ENCODE measurements at regions not wholly inside any gene's neighbourhood (a gene's known extent, or its start where the extent isn't known, plus 50 kb on each side); places are given as distances from the start of the nearest gene placed in this dataset.

- no peak for DNase-seq (ENCODE audit: low read depth in 3 of 3, low spot score in 2 of 3)
Measured at GRCh38 chr10:125226005-125226404, 65.6 kb upstream of the CTBP2 start.

GRCh38 chr10:125225051-125225450 lies 64.7 kb upstream of the CTBP2 start:
- DNase-seq (ENCODE audit: low read depth in 3 of 3, low spot score in 2 of 3), result no peak

- DNase-seq (ENCODE audit: low read depth in 3 of 3, low spot score in 2 of 3), result no peak
Measured at GRCh38 chr10:125222515-125223308, 62.3 kb upstream of the CTBP2 start.

GRCh38 chr10:125221716-125222115 lies 61.4 kb upstream of the CTBP2 start:
- DNase-seq (ENCODE audit: low read depth in 3 of 3, low spot score in 2 of 3), result no peak

- no peak for DNase-seq (ENCODE audit: low read depth in 3 of 3, low spot score in 2 of 3)
Measured at GRCh38 chr10:125219776-125220175, 59.4 kb upstream of the CTBP2 start.

GRCh38 chr10:125218967-125219366 lies 58.6 kb upstream of the CTBP2 start:
- DNase-seq (ENCODE audit: low read depth in 3 of 3, low spot score in 2 of 3), result no peak

GRCh38 chr10:125217990-125218675 lies 57.8 kb upstream of the CTBP2 start:
- no peak for DNase-seq (ENCODE audit: low read depth in 3 of 3, low spot score in 2 of 3)

- no peak for DNase-seq (ENCODE audit: low read depth in 3 of 3, low spot score in 2 of 3)
Measured at GRCh38 chr10:125216861-125217260, 56.5 kb upstream of the CTBP2 start.

GRCh38 chr10:125216309-125216708 lies 55.9 kb upstream of the CTBP2 start:
- DNase-seq (ENCODE audit: low read depth in 3 of 3, low spot score in 2 of 3), result no peak

- DNase-seq (ENCODE audit: low read depth in 3 of 3, low spot score in 2 of 3), result no peak
Measured at GRCh38 chr10:125214283-125214570, 53.9 kb upstream of the CTBP2 start.

GRCh38 chr10:125213541-125214282 lies 53.3 kb upstream of the CTBP2 start:
- no peak for DNase-seq (ENCODE audit: low read depth in 3 of 3, low spot score in 2 of 3)

- no peak for DNase-seq (ENCODE audit: low read depth in 3 of 3, low spot score in 2 of 3)
Measured at GRCh38 chr10:125212150-125212809, 51.9 kb upstream of the CTBP2 start.

All from right renal cortex interstitium (tissue), 3 donors.